H1 (cell line): ENCODE measurements at regions not wholly inside any gene's neighbourhood (a gene's known extent, or its start where the extent isn't known, plus 50 kb on each side); places are given as distances from the start of the nearest gene placed in this dataset.

Experiments
- CTCF ChIA-PET: fragments of 300-600 bp; sonication (Branson Sonifier 250); formaldehyde crosslinking; loops from one replicate; lab custom pipeline; 2021; ENCODE audit not compliant: partially characterized antibody; lab: Charles Lee
- POLR2A ChIA-PET: fragments of 300-600 bp; sonication (Branson Sonifier 250); formaldehyde crosslinking; loops from one replicate; lab custom pipeline; 2021; ENCODE audit warnings: inconsistent platforms; ENCODE audit not compliant: partially characterized antibody; lab: Charles Lee
- DNase-seq, 2 experiments: peaks; one replicate each; pipeline versions ENCODE4 v3.0.0 to v3.0.0-alpha.2; 2010 to 2022; ENCODE audit warnings: low spot score in 2 of 2, low read depth in 1 of 2, mixed read lengths in 1 of 2
- FAIRE-seq: peaks from 2 replicates; lab custom pipeline; 2011; peaks lifted over from hg19 to GRCh38; lab: Jason Lieb, UNC
- H2AFZ ChIP-seq: 2 replicates; pipeline ENCODE4 v1.8.1; 2012; ENCODE audit warnings: low read length, inconsistent platforms
- H2AK5ac ChIP-seq: 2 replicates; pipeline ENCODE4 v1.6.1; 2013; ENCODE audit warnings: low read depth, low read length
- H2BK120ac ChIP-seq: replicated peaks from 2 replicates; pipeline ENCODE3; 2013; ENCODE audit warnings: low read depth, low read length, inconsistent platforms
- H2BK12ac ChIP-seq: 2 replicates; pipeline ENCODE4 v1.6.1; 2013; ENCODE audit warnings: low read depth, low read length
- H2BK15ac ChIP-seq: 2 replicates; pipeline ENCODE4 v1.6.1; 2013; ENCODE audit warnings: low read length
- H2BK20ac ChIP-seq: 2 replicates; pipeline ENCODE4 v1.6.1; 2013; ENCODE audit warnings: low read length
- H2BK5ac ChIP-seq: 2 replicates; pipeline ENCODE4 v1.6.1; 2013; ENCODE audit warnings: low read depth, low read length
- H3K14ac ChIP-seq: 2 replicates; pipeline ENCODE4 v1.6.1; 2013; ENCODE audit warnings: inconsistent platforms; ENCODE audit not compliant: insufficient read length
- H3K18ac ChIP-seq: 2 replicates; pipeline ENCODE4 v1.6.1; 2013; ENCODE audit warnings: low read length; ENCODE audit errors: extremely low read depth
- H3K23ac ChIP-seq: 2 replicates; pipeline ENCODE4 v1.6.1; 2013; ENCODE audit warnings: inconsistent platforms; ENCODE audit not compliant: insufficient read length
- H3K23me2 ChIP-seq: 2 replicates; pipeline ENCODE4 v1.6.1; 2013; ENCODE audit warnings: low read depth, low read length
- H3K27ac ChIP-seq: 2 replicates; pipeline ENCODE4 v1.6.1; 2011; ENCODE audit warnings: low read depth, low read length, inconsistent platforms
- H3K27me3 ChIP-seq, 4 experiments: replicated peaks in 1 of 4; 1 replicate in 1 of 4; 2 replicates in 3 of 4; pipeline versions ENCODE4 v1.6.1 to v1.8.1; 2011 to 2013; ENCODE audit warnings: low read length in 3 of 4, mild to moderate bottlenecking in 3 of 4, inconsistent platforms in 2 of 4, mixed read lengths in 2 of 4, moderate library complexity in 1 of 4; ENCODE audit not compliant: control insufficient read depth in 3 of 4, insufficient read depth in 3 of 4; ENCODE audit errors: extremely low read depth in 1 of 4
- H3K36me3 ChIP-seq, 4 experiments: 2 replicates each; pipeline versions ENCODE4 v1.6.1 to v1.8.1; 2011 to 2013; ENCODE audit warnings: mild to moderate bottlenecking in 4 of 4, low read length in 3 of 4, moderate library complexity in 2 of 4, control low read depth in 1 of 4, inconsistent platforms in 1 of 4; ENCODE audit not compliant: insufficient read depth in 4 of 4, control insufficient read depth in 2 of 4
- H3K4ac ChIP-seq: replicated peaks from 2 replicates; pipeline ENCODE3; 2013; ENCODE audit warnings: low read length, low read depth, mixed read lengths, inconsistent platforms; ENCODE audit not compliant: insufficient read length
- H3K4me1 ChIP-seq, 4 experiments: replicated peaks in 1 of 4; 1 replicate in 1 of 4; 2 replicates in 3 of 4; pipeline versions ENCODE4 v1.6.1 to v1.8.1; 2011 to 2013; ENCODE audit warnings: low read length in 3 of 4, inconsistent platforms in 2 of 4, mixed read lengths in 1 of 4; ENCODE audit not compliant: insufficient read depth in 4 of 4, control insufficient read depth in 3 of 4
- H3K4me2 ChIP-seq, 2 experiments: 2 replicates each; pipeline versions ENCODE4 v1.6.1 to v1.8.1; 2011 to 2013; ENCODE audit warnings: low read depth in 2 of 2, low read length in 2 of 2, control low read depth in 1 of 2, inconsistent platforms in 1 of 2, mild to moderate bottlenecking in 1 of 2; ENCODE audit not compliant: insufficient read depth in 1 of 2
- H3K4me3 ChIP-seq, 4 experiments: fragments of 200-600, 300-600 bp in 1 of 4; sonication (generic), shearing (Covaris generic), sonication (Bioruptor Twin) in 1 of 4; 2 replicates each; pipeline versions ENCODE4 v1.5.1 to v1.8.1; 2011 to 2016; ENCODE audit warnings: low read length in 4 of 4, low read depth in 3 of 4, control low read depth in 2 of 4, inconsistent platforms in 2 of 4, mild to moderate bottlenecking in 2 of 4, mixed read lengths in 1 of 4, moderate library complexity in 1 of 4; ENCODE audit not compliant: insufficient read depth in 2 of 4; ENCODE audit errors: extremely low read depth in 1 of 4
- H3K56ac ChIP-seq: replicated peaks from 2 replicates; pipeline ENCODE3; 2013; ENCODE audit warnings: low read depth, mild to moderate bottlenecking, mixed read lengths, low read length, inconsistent platforms; ENCODE audit not compliant: insufficient read length
- H3K79me1 ChIP-seq: 2 replicates; pipeline ENCODE4 v1.6.1; 2013; ENCODE audit warnings: low read depth, low read length, control low read depth
- H3K79me2 ChIP-seq, 2 experiments: 2 replicates each; pipeline versions ENCODE4 v1.6.1 to v1.8.1; 2012 to 2013; ENCODE audit warnings: low read length in 2 of 2, mild to moderate bottlenecking in 2 of 2, inconsistent platforms in 1 of 2; ENCODE audit not compliant: insufficient read depth in 2 of 2, control insufficient read depth in 1 of 2
- H3K9ac ChIP-seq, 4 experiments: replicated peaks in 1 of 4; 1 replicate in 1 of 4; 2 replicates in 3 of 4; pipeline versions ENCODE4 v1.6.1 to v1.8.1; 2011 to 2013; ENCODE audit warnings: low read depth in 3 of 4, low read length in 3 of 4, control low read depth in 2 of 4, mild to moderate bottlenecking in 2 of 4, moderate library complexity in 2 of 4, inconsistent platforms in 1 of 4; ENCODE audit errors: extremely low read depth in 1 of 4
- H3K9me3 ChIP-seq, 2 experiments: 2 replicates each; pipeline versions ENCODE4 v1.6.1 to v1.8.1; 2012 to 2013; ENCODE audit warnings: mild to moderate bottlenecking in 2 of 2, moderate library complexity in 2 of 2, control low read depth in 1 of 2, inconsistent platforms in 1 of 2, low read depth in 1 of 2, low read length in 1 of 2, mixed read lengths in 1 of 2; ENCODE audit not compliant: insufficient read depth in 2 of 2
- H4K20me1 ChIP-seq, 2 experiments: replicated peaks in 1 of 2; 2 replicates each; pipeline versions ENCODE3 to v1.8.1; 2011 to 2013; ENCODE audit warnings: inconsistent platforms in 2 of 2, low read length in 2 of 2, mild to moderate bottlenecking in 1 of 2; ENCODE audit not compliant: insufficient read depth in 2 of 2, control insufficient read depth in 1 of 2
- H4K5ac ChIP-seq: 2 replicates; pipeline ENCODE4 v1.6.1; 2013; ENCODE audit warnings: low read length, low read depth, mixed read lengths, inconsistent platforms; ENCODE audit not compliant: insufficient read length
- H4K8ac ChIP-seq: 2 replicates; pipeline ENCODE4 v1.8.0; 2013; ENCODE audit warnings: mild to moderate bottlenecking, moderate library complexity, low read length, inconsistent platforms; ENCODE audit not compliant: insufficient read depth; ENCODE audit errors: extremely low read depth
- H4K91ac ChIP-seq: replicated peaks from 2 replicates; pipeline ENCODE3; 2013; ENCODE audit warnings: low read length, mixed read lengths, inconsistent platforms; ENCODE audit not compliant: insufficient read length
- BCL11A ChIP-seq, 2 experiments: IDR thresholded peaks; one replicate each; pipeline ENCODE4 v1.6.1; 2011; ENCODE audit warnings: low read depth in 2 of 2, low read length in 2 of 2, mild to moderate bottlenecking in 2 of 2
- POU5F1 ChIP-seq: IDR thresholded peaks from 2 replicates; pipeline ENCODE4 v1.6.1; 2011; ENCODE audit warnings: low read depth, mild to moderate bottlenecking, low read length, moderate library complexity
- TF ChIP-seq, protein P1 (sequence below): IDR thresholded peaks from 2 replicates; pipeline ENCODE4 v1.6.1; 2012; ENCODE audit warnings: inconsistent platforms

DNA sequence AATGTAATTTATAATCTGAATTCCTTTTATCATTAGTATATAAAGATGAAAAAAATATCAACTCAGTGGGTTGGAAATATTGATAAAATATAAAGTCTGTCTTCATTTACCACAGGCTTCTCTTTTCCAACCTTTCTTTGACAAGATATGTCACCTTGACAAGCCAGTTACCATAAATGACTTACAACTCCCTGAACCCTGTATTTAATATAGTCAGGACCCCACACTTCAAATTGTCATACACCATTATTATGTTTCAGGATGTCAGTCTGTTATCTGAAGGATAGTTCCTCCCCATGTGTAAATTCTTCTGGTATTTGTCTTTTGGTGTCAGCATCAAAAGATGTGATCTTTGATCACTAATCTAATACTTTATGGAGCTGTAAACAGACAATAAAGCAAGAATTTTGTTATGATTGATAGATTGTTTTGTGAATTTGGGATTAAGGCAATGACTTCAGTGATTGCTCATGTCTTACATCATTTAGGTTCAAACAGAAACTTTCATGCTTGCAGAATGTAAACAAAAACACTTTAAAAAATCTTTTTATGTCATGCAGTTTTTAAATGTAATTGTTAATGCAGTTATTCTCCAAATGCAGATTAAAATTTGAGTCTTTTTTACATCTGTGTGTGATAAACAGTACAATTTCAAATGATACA lies 503.5 kb upstream of the BCHE start:
- H4K5ac ChIP-seq: no peak overlapping the region
- H3K27me3 ChIP-seq: no peaks in the 10 kb centered on the region
- ChIA-PET POLR2A (no interaction called here), CTCF (interaction anchor here (1.1 kb wide), 1 partner anchor 9 kb away, joined by 3 read pairs; no protein-coding TSS in a partner anchor)
- H3K36me3 ChIP-seq: no peaks in the 10 kb centered on the region
- H3K4ac ChIP-seq: no peak overlapping the region
- H2BK5ac ChIP-seq: no peak overlapping the region
- no peak overlapping the region for H2BK120ac ChIP-seq
- no peaks in the 10 kb centered on the region for H3K79me2 ChIP-seq
- TF ChIP-seq, protein P1, sequence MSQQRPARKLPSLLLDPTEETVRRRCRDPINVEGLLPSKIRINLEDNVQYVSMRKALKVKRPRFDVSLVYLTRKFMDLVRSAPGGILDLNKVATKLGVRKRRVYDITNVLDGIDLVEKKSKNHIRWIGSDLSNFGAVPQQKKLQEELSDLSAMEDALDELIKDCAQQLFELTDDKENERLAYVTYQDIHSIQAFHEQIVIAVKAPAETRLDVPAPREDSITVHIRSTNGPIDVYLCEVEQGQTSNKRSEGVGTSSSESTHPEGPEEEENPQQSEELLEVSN: no peak
- TF ChIP-seq BCL11A (IDR thresholded peaks at IDR 0.05; ENCODE audit: low read depth in 2 of 2, low read length in 2 of 2) (no peak), POU5F1 (no peak)
- no peak overlapping the region for H2AFZ ChIP-seq
- H4K20me1 ChIP-seq: peaks cover 0 to 2% of the 10 kb centered on the region in 2 experiments
- no peak overlapping the region for H3K23ac ChIP-seq
- no peak overlapping the region for H2BK20ac ChIP-seq
- H3K4me1 ChIP-seq: no peaks in the 10 kb centered on the region
- no peaks in the 10 kb centered on the region for H3K9me3 ChIP-seq
- no peak for DNase-seq
- H3K27ac ChIP-seq: no peak overlapping the region
- no peaks in the 10 kb centered on the region for H3K23me2 ChIP-seq
- H2BK12ac ChIP-seq: no peak overlapping the region
- no peak overlapping the region for H3K4me3 ChIP-seq
- no peak overlapping the region for H2AK5ac ChIP-seq
- no peak overlapping the region for H3K56ac ChIP-seq
- H3K79me1 ChIP-seq: no peaks in the 10 kb centered on the region
- no peak overlapping the region for H4K8ac ChIP-seq
- H3K4me2 ChIP-seq: no peak overlapping the region
- no peak overlapping the region for H3K14ac ChIP-seq
- H3K9ac ChIP-seq: no peak overlapping the region
- no peak overlapping the region for H4K91ac ChIP-seq
- H3K18ac ChIP-seq: no peak overlapping the region
- no peak for FAIRE-seq
- H2BK15ac ChIP-seq: no peak overlapping the region
